Thoracic aorta (tissue), 2 donors: ENCODE measurements at regions not wholly inside any gene's neighbourhood (a gene's known extent, or its start where the extent isn't known, plus 50 kb on each side); places are given as distances from the start of the nearest gene placed in this dataset.

Source experiments
- ATAC-seq: fragments of 150-250 bp; one replicate; pipeline ENCODE4 v1.8.0; 2017; ENCODE audit warnings: low read depth; ENCODE audit not compliant: insufficient number of reproducible peaks, low FRiP score
- DNase-seq: peaks from one replicate; pipeline ENCODE4 v3.0.0-alpha.2; 2020; ENCODE audit warnings: low spot score
- H3K27ac ChIP-seq, 2 donors: fragments of 200-600 bp; sonication (generic); 1 replicate in 1 of 2; 2 replicates in 1 of 2; pipeline ENCODE4 v1.5.1; 2016; ENCODE audit warnings: mild to moderate bottlenecking in 2 of 2, moderate library complexity in 2 of 2
- H3K27me3 ChIP-seq: fragments of 200-600 bp; sonication (generic); replicated peaks from 2 replicates; pipeline ENCODE4 v1.6.0; 2016; ENCODE audit warnings: mild to moderate bottlenecking; ENCODE audit not compliant: insufficient read depth
- H3K36me3 ChIP-seq: fragments of 200-600 bp; sonication (generic); one replicate; pipeline ENCODE4 v1.5.1; 2016
- H3K4me1 ChIP-seq, 2 donors: fragments of 200-600 bp; sonication (generic); 1 replicate in 1 of 2; 2 replicates in 1 of 2; pipeline versions ENCODE4 v1.5.1 to v1.6.0; 2016; ENCODE audit warnings: low read depth in 2 of 2, mild to moderate bottlenecking in 1 of 2; ENCODE audit not compliant: control insufficient read depth in 1 of 2
- H3K4me3 ChIP-seq: fragments of 200-600 bp; sonication (generic); 2 replicates; pipeline ENCODE4 v1.5.1; 2016; ENCODE audit warnings: mild to moderate bottlenecking
- H3K9me3 ChIP-seq: fragments of 200-600 bp; sonication (generic); 2 replicates; pipeline ENCODE4 v1.5.1; 2016
- CTCF ChIP-seq: fragments of 200-600 bp; sonication (generic); IDR thresholded peaks from one replicate; pipeline ENCODE4 v1.5.1; 2019; ENCODE audit warnings: antibody characterized with exemption

- no peak for TF ChIP-seq CTCF
- no peaks in the 10 kb centered on the region for H3K27me3 ChIP-seq
- no peak overlapping the region for H3K27ac ChIP-seq
- no peaks in the 10 kb centered on the region for H3K36me3 ChIP-seq
- H3K4me1 ChIP-seq: no peaks in the 10 kb centered on the region
- DNase-seq (no peak), ATAC-seq (no peak)
- H3K4me3 ChIP-seq: no peak overlapping the region
- no peaks in the 10 kb centered on the region for H3K9me3 ChIP-seq
These were observed 285.4 kb downstream of the GPR37 start for GRCh38 chr7:124480036-124480820.

- H3K27ac ChIP-seq: no peak overlapping the region
- H3K27me3 ChIP-seq: no peaks in the 10 kb centered on the region
- H3K36me3 ChIP-seq: no peaks in the 10 kb centered on the region
- no peak for TF ChIP-seq CTCF
- DNase-seq (no peak), ATAC-seq (no peak)
- H3K9me3 ChIP-seq: no peaks in the 10 kb centered on the region
- H3K4me3 ChIP-seq: no peak overlapping the region
- H3K4me1 ChIP-seq: no peaks in the 10 kb centered on the region
These were observed 303.3 kb downstream of the GPR37 start for GRCh38 chr7:124462249-124462648.

- Histone ChIP-seq H3K27ac (no peak overlapping the region), H3K4me1 (no peaks in the 10 kb centered on the region), H3K27me3 (no peaks in the 10 kb centered on the region), H3K4me3 (no peak overlapping the region), H3K36me3 (no peaks in the 10 kb centered on the region), H3K9me3 (no peaks in the 10 kb centered on the region)
- ATAC-seq: no peak
- DNase-seq: no peak
- no peak for TF ChIP-seq CTCF
These were observed 305.0 kb downstream of the GPR37 start for GRCh38 chr7:124460555-124460954.

- Histone ChIP-seq H3K4me3 (no peak overlapping the region), H3K36me3 (no peaks in the 10 kb centered on the region), H3K4me1 (no peaks in the 10 kb centered on the region), H3K9me3 (no peaks in the 10 kb centered on the region), H3K27ac (no peak overlapping the region), H3K27me3 (no peaks in the 10 kb centered on the region)
- DNase-seq (no peak), ATAC-seq (no peak)
- no peak for TF ChIP-seq CTCF
These were observed 305.5 kb downstream of the GPR37 start for GRCh38 chr7:124460056-124460450.

DNA sequence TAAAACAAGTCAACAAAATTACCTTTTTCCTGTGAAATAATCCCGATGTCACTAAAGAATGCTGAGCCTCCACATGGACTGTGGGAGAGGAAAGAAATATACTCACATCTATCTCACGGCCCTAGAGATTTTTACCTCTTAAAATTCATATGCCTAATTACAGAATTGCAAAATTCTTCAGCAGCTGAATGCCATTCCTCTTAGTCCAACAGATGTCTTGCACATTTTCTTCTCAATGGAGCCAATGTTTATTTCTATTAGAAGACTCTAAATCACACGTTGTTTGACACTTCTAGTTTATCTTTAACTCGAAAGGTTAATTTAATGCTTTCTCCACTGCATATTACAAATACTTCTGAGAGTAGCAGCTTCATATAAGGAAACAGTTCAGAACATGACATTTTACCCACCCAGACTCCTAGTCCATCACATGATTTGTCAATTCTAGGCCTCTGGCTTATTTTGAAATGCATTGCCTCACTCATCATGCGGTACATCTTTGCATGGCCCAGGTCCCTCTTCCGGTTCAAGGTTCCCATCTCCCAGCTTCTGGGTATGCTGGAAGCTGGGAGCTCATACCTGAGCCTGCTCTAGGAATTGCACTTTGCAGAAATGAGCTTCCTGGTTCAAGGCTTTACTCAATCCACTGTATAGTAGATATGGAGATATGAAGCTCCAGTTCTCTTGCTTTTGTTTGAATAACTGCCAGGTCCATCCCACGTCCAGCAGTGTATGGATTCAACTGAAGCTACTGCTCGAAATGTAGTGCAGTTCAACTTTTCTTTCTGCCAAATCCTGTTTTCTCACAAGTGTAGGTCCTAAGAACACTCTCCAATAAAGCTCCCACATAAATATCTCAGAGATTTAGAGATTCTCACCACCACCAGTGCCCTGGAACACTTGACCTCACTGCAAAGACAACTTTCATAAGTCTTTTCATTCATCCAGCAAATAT is 306.2 kb downstream of the GPR37 start:
- Histone ChIP-seq H3K27ac (no peak overlapping the region), H3K27me3 (no peaks in the 10 kb centered on the region), H3K36me3 (no peaks in the 10 kb centered on the region), H3K4me3 (no peak overlapping the region), H3K4me1 (no peaks in the 10 kb centered on the region), H3K9me3 (no peaks in the 10 kb centered on the region)
- TF ChIP-seq CTCF: no peak
- no peak for DNase-seq
- no peak for ATAC-seq
